ENCODE measurements at regions not wholly inside any gene's neighbourhood (a gene's known extent, or its start where the extent isn't known, plus 50 kb on each side); places are given as distances from the start of the nearest gene placed in this dataset.

DNA sequence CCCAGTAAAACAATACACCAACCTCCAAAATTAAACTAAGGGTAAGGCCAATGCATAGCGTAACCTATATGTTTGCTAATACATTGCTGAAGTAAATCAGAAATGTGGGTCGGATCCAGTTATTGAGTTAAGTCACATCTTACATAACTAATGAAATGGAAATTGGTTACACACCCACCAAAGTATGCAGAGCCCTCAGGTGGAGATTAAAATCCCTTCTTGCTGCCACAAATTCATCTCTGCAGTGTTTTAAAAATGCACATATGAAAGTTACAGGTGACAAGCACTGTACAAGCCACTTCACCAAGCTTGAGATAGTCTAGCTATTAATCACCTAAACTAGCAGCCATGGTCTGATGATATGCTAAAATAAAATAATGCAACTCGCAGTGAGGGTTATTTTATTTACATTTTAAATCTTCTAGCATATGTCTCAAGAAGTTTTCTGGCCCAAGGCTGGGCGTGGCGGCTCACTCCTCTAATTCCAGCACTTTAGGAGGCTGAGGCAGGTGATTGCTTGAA lies 130.6 kb downstream of the AQP9 start:
- no peaks in the 10 kb centered on the region for H3K36me3 ChIP-seq (ENCODE audit: control insufficient read depth in 2 of 2, insufficient read depth in 2 of 2, low read length in 1 of 2)
- ChIA-PET CTCF (interaction anchor here (0.6 to 2.9 kb wide), 17 partner anchors 15 to 784 kb away, joined by 3 to 17 read pairs (median 3); no protein-coding TSS in a partner anchor), POLR2A (no interaction called here), SMC1A (ENCODE audit: uncharacterized antibody, unreplicated experiment) (interaction anchor here (0.7 to 1.5 kb wide), 11 partner anchors 10 to 489 kb away, joined by 3 to 6 read pairs (median 4); no protein-coding TSS in a partner anchor), RAD21 (ENCODE audit: unreplicated experiment) (interaction anchor here (0.7 to 2.5 kb wide), 9 partner anchors 25 to 877 kb away, joined by 3 to 11 read pairs (median 5); partner anchors contain the start of gene ADAM10)
- no peaks in the 10 kb centered on the region for H3K4me1 ChIP-seq (ENCODE audit: control insufficient read depth, insufficient read depth, low read length)
- no TSS peak for BruUV-seq (replicated peaks)
- H3K27ac ChIP-seq (ENCODE audit: control insufficient read depth, insufficient read depth), result no peak overlapping the region
- intact Hi-C loops (cut with micrococcal nuclease; ENCODE audit: unreplicated experiment), result no loop called here
- no peaks in the 10 kb centered on the region for H3K79me2 ChIP-seq (ENCODE audit: control insufficient read depth, insufficient read depth, low read length)
- peaks cover 3% of the 10 kb centered on the region; the same call in 2 of the 3 replicates for H3K9me3 ChIP-seq (replicated peaks; ENCODE audit: control insufficient read depth, insufficient read depth, low read length)
- H3K4me2 ChIP-seq (ENCODE audit: control insufficient read depth, insufficient read depth), result no peak overlapping the region
- TF ChIP-seq ZZZ3 (IDR thresholded peaks at IDR 0.05; ENCODE audit: control insufficient read depth, insufficient read length, low read depth), result no peak
- no peaks in the 10 kb centered on the region for H4K20me1 ChIP-seq (ENCODE audit: control insufficient read depth, insufficient read depth)
- FAIRE-seq, result no peak
- DNase-seq (ENCODE audit: low read depth, low spot score), result no peak
- no peaks in the 10 kb centered on the region for H3K27me3 ChIP-seq (replicated peaks in 1 of 2; ENCODE audit: control insufficient read depth in 2 of 2, insufficient read depth in 2 of 2, low read length in 1 of 2)
- in situ Hi-C loops (cut with MboI), result loop anchor here (5.0 kb wide), 1 partner anchor 488 kb away; no protein-coding TSS in a partner anchor
- 55% methylated on average over 5 of the region's 5 CpGs for WGBS (ENCODE audit: insufficient coverage, insufficient replicate concordance, low lambda C conversion rate, missing lambda C conversion rate)
- H3K4me3 ChIP-seq, result no peak overlapping the region
- H3K9ac ChIP-seq (ENCODE audit: control insufficient read depth, insufficient read depth, low read length), result no peak overlapping the region
- ATAC-seq, result no peak
- H2AFZ ChIP-seq (ENCODE audit: control insufficient read depth, low read depth, low read length), result no peak overlapping the region

DNA sequence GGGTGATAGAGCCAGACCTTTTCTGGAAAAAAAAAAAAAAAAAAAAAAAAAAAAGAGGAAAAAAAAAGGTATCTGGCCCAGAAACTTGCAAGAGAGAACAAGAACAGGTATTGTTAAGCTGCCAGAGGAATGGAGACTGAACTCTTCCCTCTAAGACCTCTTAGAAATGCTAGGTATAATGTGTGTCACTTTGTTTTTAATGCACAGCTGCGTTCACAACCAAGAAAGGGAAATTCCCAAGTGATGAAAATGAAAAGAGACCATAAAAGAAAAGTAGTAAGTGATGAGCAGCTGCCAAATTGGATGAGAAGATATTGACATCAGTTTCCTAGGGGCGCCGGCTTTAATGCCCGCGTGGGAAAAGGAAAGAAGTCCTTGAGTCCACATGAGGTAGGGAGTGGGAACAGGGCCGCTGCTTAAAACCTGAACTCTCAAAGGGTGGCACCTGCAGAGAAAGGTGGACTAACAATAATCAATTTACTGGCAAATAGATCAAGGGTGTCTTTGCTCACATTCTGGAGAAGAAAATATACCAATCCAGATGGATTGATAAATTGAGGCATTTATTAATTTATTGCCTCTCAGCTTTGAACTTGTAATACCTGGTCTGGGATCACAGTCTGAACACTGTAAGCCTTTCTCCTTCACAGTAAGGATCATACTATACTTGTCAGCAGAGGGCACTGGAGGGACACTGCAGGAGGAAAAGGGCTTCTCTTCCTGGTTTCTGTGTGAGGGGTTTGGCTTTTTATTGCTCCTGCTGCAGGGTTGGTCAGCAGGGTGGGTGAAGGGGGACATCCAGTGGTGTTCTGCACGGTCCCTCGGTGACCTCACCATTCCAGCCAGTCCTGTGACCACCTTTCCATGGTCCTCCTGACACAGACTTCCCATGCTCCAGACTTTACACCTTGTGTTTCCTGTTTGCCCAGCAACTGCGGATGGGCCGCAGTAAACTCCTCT lies 131.6 kb downstream of the AQP9 start:
- H3K27ac ChIP-seq (ENCODE audit: control insufficient read depth, insufficient read depth), result no peak overlapping the region
- ChIA-PET SMC1A (ENCODE audit: uncharacterized antibody, unreplicated experiment) (interaction anchor here (0.6 to 2.5 kb wide), 25 partner anchors 9 to 501 kb away, joined by 3 to 11 read pairs (median 3); no protein-coding TSS in a partner anchor), POLR2A (interaction anchor here (1.1 kb wide), 1 partner anchor 42 kb away, joined by 11 read pairs; no protein-coding TSS in a partner anchor), CTCF (interaction anchor here (0.6 to 2.9 kb wide), 22 partner anchors 11 to 783 kb away, joined by 3 to 17 read pairs (median 3); no protein-coding TSS in a partner anchor), RAD21 (ENCODE audit: unreplicated experiment) (interaction anchor here (0.6 to 2.5 kb wide), 16 partner anchors 26 to 1833 kb away, joined by 3 to 11 read pairs (median 4); partner anchors contain the start of gene ADAM10)
- WGBS (ENCODE audit: insufficient coverage, insufficient replicate concordance, low lambda C conversion rate, missing lambda C conversion rate), result 66% methylated on average over 10 of the region's 10 CpGs
- H4K20me1 ChIP-seq (ENCODE audit: control insufficient read depth, insufficient read depth), result no peaks in the 10 kb centered on the region
- H3K27me3 ChIP-seq (replicated peaks in 1 of 2; ENCODE audit: control insufficient read depth in 2 of 2, insufficient read depth in 2 of 2, low read length in 1 of 2), result no peaks in the 10 kb centered on the region
- no peaks in the 10 kb centered on the region for H3K36me3 ChIP-seq (ENCODE audit: control insufficient read depth in 2 of 2, insufficient read depth in 2 of 2, low read length in 1 of 2)
- peak; percentile 81 for ATAC-seq
- DNase-seq (ENCODE audit: low read depth, low spot score), result peak; percentile 17
- no peaks in the 10 kb centered on the region for H3K4me1 ChIP-seq (ENCODE audit: control insufficient read depth, insufficient read depth, low read length)
- peaks cover 3% of the 10 kb centered on the region; the same call in 2 of the 3 replicates for H3K9me3 ChIP-seq (replicated peaks; ENCODE audit: control insufficient read depth, insufficient read depth, low read length)
- intact Hi-C loops (cut with micrococcal nuclease; ENCODE audit: unreplicated experiment) (loop anchor here (10.0 kb wide), 1 partner anchor 485 kb away; no protein-coding TSS in a partner anchor), in situ Hi-C loops (cut with MboI) (loop anchor here (5.0 kb wide), 1 partner anchor 488 kb away; no protein-coding TSS in a partner anchor)
- H3K9ac ChIP-seq (ENCODE audit: control insufficient read depth, insufficient read depth, low read length), result no peak overlapping the region
- BruUV-seq (replicated peaks), result no TSS peak
- H3K79me2 ChIP-seq (ENCODE audit: control insufficient read depth, insufficient read depth, low read length), result no peaks in the 10 kb centered on the region
- H3K4me3 ChIP-seq, result no peak overlapping the region
- no peak overlapping the region for H3K4me2 ChIP-seq (ENCODE audit: control insufficient read depth, insufficient read depth)
- FAIRE-seq, result peak; percentile 70
- H2AFZ ChIP-seq (ENCODE audit: control insufficient read depth, low read depth, low read length), result no peak overlapping the region
- TF ChIP-seq KDM1A (IDR thresholded peaks at IDR 0.05; ENCODE audit: borderline replicate concordance) (no peak), POU2F2 (IDR thresholded peaks at IDR 0.05; ENCODE audit: borderline replicate concordance, low read depth, low read length) (no peak), ATF3 (IDR thresholded peaks at IDR 0.05; ENCODE audit: borderline replicate concordance, extremely low read depth, low read depth, low read length) (no peak), CHD1 (IDR thresholded peaks at IDR 0.05; ENCODE audit: low read depth, low read length) (no peak), IRF4 (IDR thresholded peaks at IDR 0.05; ENCODE audit: low read depth, low read length) (0 out of 2 replicates have a peak, but pooled peaks have one; percentile 7), SMARCA5 (IDR thresholded peaks at IDR 0.05) (no peak), MYB (IDR thresholded peaks at IDR 0.05; ENCODE audit: borderline replicate concordance, low read depth, low read length) (no peak), MXI1 (IDR thresholded peaks at IDR 0.05; ENCODE audit: low read depth, low read length) (no peak), SMC3 (IDR thresholded peaks at IDR 0.05; ENCODE audit: borderline replicate concordance, low read length) (peak; percentile 86)
- TF ChIP-seq, protein P1, sequence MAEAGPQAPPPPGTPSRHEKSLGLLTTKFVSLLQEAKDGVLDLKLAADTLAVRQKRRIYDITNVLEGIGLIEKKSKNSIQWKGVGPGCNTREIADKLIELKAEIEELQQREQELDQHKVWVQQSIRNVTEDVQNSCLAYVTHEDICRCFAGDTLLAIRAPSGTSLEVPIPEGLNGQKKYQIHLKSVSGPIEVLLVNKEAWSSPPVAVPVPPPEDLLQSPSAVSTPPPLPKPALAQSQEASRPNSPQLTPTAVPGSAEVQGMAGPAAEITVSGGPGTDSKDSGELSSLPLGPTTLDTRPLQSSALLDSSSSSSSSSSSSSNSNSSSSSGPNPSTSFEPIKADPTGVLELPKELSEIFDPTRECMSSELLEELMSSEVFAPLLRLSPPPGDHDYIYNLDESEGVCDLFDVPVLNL (IDR thresholded peaks at IDR 0.05; ENCODE audit: low read depth, low read length), result 0 out of 2 replicates have a peak, but pooled peaks have one; percentile 25
